GM19395 (cell line): ENCODE measurements at regions not wholly inside any gene's neighbourhood (a gene's known extent, or its start where the extent isn't known, plus 50 kb on each side); places are given as distances from the start of the nearest gene placed in this dataset.

ENCODE experiments used
- ATAC-seq: cut with Tn5 transposase; IDR thresholded peaks from one replicate; pipeline ENCODE4 v1.9.1; 2021; ENCODE audit warnings: mild to moderate bottlenecking, moderate library complexity; ENCODE audit not compliant: unreplicated experiment

GRCh38 chr2:55102056-55102812 lies 52.0 kb upstream of the RTN4 start:
- ATAC-seq, result no peak

GRCh38 chr2:55101466-55101865 lies 51.2 kb upstream of the RTN4 start:
- no peak for ATAC-seq

- no peak for ATAC-seq
Measured at GRCh38 chr2:55099878-55100820, 49.9 kb upstream of the RTN4 start.
